GM19372 (cell line): ENCODE measurements at regions not wholly inside any gene's neighbourhood (a gene's known extent, or its start where the extent isn't known, plus 50 kb on each side); places are given as distances from the start of the nearest gene placed in this dataset.
"Not testable (repeated sequence)": the region's sequence is repeated elsewhere in the genome, so short reads cannot be mapped to it uniquely, and the experiment has no call there.

ENCODE experiments used
- ATAC-seq: cut with Tn5 transposase; IDR thresholded peaks from one replicate; pipeline ENCODE4 v1.9.1; 2021; ENCODE audit warnings: mild to moderate bottlenecking, low read depth, moderate library complexity; ENCODE audit not compliant: unreplicated experiment

DNA sequence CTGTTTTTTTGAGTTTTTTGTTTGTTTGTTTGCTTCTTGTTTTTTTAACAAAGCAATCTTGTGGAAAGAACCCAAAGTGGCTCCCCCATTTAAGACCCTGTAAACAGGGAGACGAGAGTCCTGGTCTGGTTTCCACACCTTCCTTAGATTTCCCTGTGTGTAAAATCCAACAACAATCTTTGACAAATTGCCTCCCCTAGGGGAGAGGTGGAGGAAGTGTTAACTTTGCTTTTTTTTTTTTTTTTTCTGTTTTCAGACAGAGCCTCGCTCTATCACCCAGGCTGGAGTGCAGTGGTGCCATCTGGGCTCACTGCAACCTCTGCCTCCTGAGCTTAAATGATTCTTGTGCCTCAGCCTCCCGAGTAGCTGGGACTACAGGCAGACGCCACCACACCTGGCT is 136.0 kb downstream of the OTOP1 start:
- not testable (repeated sequence) for ATAC-seq

- ATAC-seq: not testable (repeated sequence)
These were observed 134.6 kb downstream of the OTOP1 start for GRCh38 chr4:4092159-4092558.

- ATAC-seq: not testable (repeated sequence)
These were observed 127.1 kb downstream of the OTOP1 start for GRCh38 chr4:4099610-4100009.

GRCh38 chr4:4106923-4107322 is 119.8 kb downstream of the OTOP1 start:
- ATAC-seq: not testable (repeated sequence)

DNA sequence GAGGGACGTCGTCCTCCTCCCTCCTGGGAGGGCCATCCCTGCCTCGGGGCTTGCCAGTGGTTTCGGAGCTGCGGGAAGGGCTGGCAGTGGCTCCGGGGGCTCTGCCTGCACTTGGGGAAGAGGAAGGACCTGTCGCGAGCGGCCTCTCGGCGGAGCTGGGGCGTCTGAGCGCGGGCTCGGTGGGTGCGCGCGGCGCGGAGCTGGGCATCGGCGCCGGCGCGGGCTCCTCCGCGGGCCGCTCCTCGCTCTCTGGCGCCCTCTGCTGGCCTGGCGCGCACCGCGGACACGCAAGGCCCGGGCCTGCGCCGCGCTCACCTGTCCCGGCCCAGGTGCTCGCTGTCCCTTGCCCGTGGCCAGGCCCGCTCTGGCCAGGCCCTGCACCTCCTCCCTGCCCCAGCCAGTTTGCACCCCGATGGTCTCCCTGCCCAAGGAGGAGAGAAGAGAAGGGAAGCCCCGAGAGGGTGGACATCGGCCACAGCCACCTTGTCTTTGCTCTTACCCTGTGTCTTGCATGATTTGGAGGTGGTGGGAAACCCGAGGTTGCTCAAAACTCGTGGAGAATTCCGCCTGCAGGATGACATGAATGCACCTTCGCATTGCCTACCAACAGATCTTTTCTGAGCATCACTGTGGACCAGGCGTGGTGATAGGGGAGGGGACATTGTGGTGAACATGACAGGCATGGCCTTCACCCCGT is 119.2 kb downstream of the OTOP1 start:
- ATAC-seq: not testable (repeated sequence)

DNA sequence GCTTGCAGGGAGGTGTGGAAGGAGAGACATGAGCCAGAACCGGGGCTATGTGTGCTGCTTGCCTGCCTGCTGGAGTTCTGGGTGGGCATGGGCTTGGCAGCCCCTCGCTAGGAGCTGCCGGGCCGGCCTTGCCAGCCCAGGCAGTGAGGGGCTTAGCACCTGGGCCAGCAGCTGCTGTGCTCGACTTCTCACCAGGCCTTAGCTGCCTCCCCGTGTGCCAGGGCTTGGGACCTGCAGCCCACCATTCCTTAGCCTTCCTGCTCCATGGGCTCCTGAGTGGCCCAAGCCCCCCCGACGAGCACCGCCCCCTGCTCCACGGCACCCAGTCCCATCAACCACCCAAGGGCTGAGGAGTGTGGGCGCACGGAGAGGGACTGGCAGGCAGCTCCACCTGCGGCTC is 111.3 kb downstream of the OTOP1 start:
- not testable (repeated sequence) for ATAC-seq

DNA sequence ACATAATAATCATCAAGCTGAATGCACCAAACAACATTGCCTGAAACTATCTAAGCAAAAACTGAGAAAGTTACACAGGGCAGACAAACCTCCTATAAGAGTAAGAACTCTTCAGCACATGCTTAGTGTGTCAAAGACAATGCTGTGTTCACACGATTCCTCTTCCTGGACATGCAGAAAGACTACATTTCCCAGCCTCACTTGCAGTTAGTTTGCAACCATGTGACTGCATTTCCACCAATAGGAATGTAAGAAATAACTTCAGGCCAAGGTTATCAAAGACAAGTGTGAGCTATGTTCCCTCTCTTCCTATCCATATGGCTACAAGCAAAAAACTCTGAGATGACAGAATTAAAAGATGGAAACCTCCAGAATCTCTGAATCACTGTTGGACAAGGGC is 109.8 kb downstream of the OTOP1 start:
- not testable (repeated sequence) for ATAC-seq

DNA sequence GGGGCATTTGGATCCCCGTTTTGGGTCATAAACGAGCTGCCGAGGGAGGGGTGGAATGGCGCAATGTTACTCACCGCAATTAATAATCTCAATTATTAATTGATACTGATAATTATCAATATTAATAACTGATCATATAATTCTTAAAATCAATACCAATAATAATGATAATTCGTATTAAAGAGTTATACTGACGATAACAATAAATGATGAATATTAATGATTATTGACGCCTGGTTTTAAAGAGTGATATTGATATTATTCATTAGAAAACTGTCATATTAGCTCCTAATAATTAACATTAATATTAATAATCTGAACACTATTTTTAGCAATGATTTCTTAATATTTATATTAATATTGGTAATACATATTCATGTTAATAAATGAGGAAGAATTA is 92.4 kb downstream of the OTOP1 start:
- ATAC-seq: not testable (repeated sequence)

- not testable (repeated sequence) for ATAC-seq
These were observed 90.1 kb downstream of the OTOP1 start for GRCh38 chr4:4136621-4137020.
